ENCODE measurements at regions not wholly inside any gene's neighbourhood (a gene's known extent, or its start where the extent isn't known, plus 50 kb on each side); places are given as distances from the start of the nearest gene placed in this dataset.

DNA sequence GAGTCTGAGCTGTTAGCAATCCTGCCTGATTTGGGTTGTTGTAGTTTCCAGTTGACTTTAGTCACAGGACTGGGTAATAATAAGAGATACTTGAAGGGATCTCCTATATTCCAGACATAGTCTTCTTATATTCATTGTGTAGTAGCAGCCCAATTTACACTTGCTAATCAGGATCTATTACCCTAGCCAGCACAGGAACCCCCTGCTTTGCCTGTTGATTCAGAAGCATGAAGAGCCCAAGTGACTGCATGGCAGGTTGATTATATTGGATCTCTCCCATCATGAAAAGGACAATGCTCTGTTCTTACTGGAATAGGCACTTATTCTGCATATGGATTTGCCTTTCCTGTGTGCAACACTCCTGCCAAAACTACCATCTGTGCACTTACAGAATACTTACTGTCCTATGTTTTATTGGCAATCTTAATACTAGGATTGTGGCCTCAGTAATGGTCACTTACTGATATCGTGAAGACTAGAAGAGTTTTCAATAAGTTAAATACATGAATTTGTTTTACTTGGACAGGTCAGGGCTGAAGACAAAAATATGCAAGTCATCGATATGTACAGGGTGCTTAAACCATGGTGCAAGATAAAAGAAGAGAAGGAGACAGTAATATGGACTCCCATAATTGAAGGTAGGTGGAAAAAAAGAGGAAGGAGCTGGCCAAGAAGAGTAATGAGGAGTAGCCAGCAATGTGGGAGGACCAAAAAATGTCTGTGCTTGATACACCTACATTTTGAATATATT is 304.1 kb downstream of the MCTP2 start:
- Histone ChIP-seq H3K27ac (ENCODE audit: low read length) (no peak overlapping the region), H3K4me1 (ENCODE audit: control insufficient read depth, insufficient read depth, low read length) (no peaks in the 10 kb centered on the region)

DNA sequence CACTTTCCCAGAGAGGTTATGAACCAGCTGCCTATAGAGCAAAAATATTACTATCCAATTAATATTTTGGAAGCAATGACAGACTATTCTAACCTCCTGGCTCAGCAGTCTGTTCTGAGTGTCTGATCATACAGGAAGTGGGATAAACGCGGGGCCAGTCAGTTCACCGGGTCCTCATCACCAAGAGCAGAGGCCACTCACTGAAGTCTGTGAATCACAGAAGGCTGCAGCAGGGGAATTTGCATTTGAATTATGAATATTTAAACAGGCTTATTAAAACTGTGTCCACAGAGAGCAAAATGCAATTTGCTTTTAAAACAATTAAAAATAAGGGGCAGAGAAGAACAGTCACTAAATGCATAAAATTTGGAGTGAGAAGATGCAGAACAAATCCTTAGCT is 305.2 kb downstream of the MCTP2 start:
- no peaks in the 10 kb centered on the region for H3K36me3 ChIP-seq (ENCODE audit: control insufficient read depth in 2 of 2, insufficient read depth in 2 of 2, low read length in 2 of 2)
- H3K4me1 ChIP-seq (ENCODE audit: control insufficient read depth, insufficient read depth, low read length), result no peaks in the 10 kb centered on the region
- no peak overlapping the region for H3K9ac ChIP-seq (ENCODE audit: low read length in 2 of 2)
- H3K9me3 ChIP-seq (ENCODE audit: control insufficient read depth in 2 of 2, low read length in 2 of 2), result no peaks in the 10 kb centered on the region
- no peak overlapping the region for H3K4me3 ChIP-seq (ENCODE audit: low read length in 2 of 2)
- no peaks in the 10 kb centered on the region for H3K27me3 ChIP-seq (ENCODE audit: control insufficient read depth in 1 of 2, insufficient read depth in 2 of 2, low read length in 2 of 2)
- H3K27ac ChIP-seq (ENCODE audit: low read length), result no peak overlapping the region

More for the DNA sequence above, 304.1 kb downstream of the MCTP2 start:
- Histone ChIP-seq H3K9me3 (ENCODE audit: control insufficient read depth in 2 of 2, low read length in 2 of 2) (no peaks in the 10 kb centered on the region), H3K36me3 (ENCODE audit: control insufficient read depth in 2 of 2, insufficient read depth in 2 of 2, low read length in 2 of 2) (no peaks in the 10 kb centered on the region), H3K27me3 (ENCODE audit: control insufficient read depth in 1 of 2, insufficient read depth in 2 of 2, low read length in 2 of 2) (no peaks in the 10 kb centered on the region), H3K4me3 (ENCODE audit: low read length in 2 of 2) (no peak overlapping the region), H3K9ac (ENCODE audit: low read length in 2 of 2) (no peak overlapping the region)

DNA sequence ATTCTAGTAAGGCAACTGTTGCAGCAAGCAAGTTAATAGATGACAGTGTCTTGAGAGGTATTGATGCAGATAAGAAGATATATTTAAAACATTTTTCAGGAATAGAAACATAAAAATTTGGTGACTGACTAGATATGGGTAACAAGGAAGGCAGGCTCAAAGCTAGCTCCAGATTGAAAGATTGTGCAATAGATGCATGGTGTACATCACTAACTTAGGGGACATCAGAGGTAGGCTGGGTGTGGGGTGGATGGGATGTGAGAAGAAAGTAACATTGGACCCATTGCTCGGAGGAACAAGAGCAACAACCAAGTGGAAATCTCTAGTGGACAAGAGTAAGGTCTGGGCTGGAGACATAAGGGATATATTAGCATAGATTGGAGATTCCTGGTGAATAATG is 306.9 kb downstream of the MCTP2 start:
- H3K27ac ChIP-seq (ENCODE audit: low read length), result no peak overlapping the region
- H3K36me3 ChIP-seq (ENCODE audit: control insufficient read depth in 2 of 2, insufficient read depth in 2 of 2, low read length in 2 of 2), result no peaks in the 10 kb centered on the region
- no peak overlapping the region for H3K4me3 ChIP-seq (ENCODE audit: low read length in 2 of 2)
- no peaks in the 10 kb centered on the region for H3K4me1 ChIP-seq (ENCODE audit: control insufficient read depth, insufficient read depth, low read length)
- no peaks in the 10 kb centered on the region for H3K27me3 ChIP-seq (ENCODE audit: control insufficient read depth in 1 of 2, insufficient read depth in 2 of 2, low read length in 2 of 2)
- H3K9me3 ChIP-seq (ENCODE audit: control insufficient read depth in 2 of 2, low read length in 2 of 2), result no peaks in the 10 kb centered on the region
- H3K9ac ChIP-seq (ENCODE audit: low read length in 2 of 2), result no peak overlapping the region

DNA sequence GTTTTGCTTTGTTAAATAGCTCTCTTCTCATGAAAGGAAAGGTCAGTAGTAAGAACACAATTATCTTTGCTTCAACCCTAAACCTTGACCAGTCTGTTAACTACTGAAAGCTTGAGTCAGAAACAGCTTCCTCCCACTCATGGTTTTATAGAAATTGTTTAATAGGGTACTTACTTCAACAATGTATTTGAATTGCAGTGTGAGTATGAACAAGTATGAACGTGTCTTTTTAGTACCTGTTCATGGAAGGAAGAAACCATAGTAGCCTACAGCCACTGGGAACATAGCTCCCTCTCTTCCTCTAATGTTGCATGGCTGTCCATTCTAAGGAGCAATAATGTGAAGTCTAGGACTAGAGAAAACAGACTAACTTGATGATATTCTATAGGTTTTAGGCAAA is 311.0 kb downstream of the MCTP2 start:
- Histone ChIP-seq H3K27me3 (ENCODE audit: control insufficient read depth in 1 of 2, insufficient read depth in 2 of 2, low read length in 2 of 2) (no peaks in the 10 kb centered on the region), H3K9ac (ENCODE audit: low read length in 2 of 2) (no peak overlapping the region), H3K27ac (ENCODE audit: low read length) (no peak overlapping the region), H3K36me3 (ENCODE audit: control insufficient read depth in 2 of 2, insufficient read depth in 2 of 2, low read length in 2 of 2) (no peaks in the 10 kb centered on the region), H3K9me3 (ENCODE audit: control insufficient read depth in 2 of 2, low read length in 2 of 2) (no peaks in the 10 kb centered on the region), H3K4me3 (ENCODE audit: low read length in 2 of 2) (no peak overlapping the region), H3K4me1 (ENCODE audit: control insufficient read depth, insufficient read depth, low read length) (no peaks in the 10 kb centered on the region)

DNA sequence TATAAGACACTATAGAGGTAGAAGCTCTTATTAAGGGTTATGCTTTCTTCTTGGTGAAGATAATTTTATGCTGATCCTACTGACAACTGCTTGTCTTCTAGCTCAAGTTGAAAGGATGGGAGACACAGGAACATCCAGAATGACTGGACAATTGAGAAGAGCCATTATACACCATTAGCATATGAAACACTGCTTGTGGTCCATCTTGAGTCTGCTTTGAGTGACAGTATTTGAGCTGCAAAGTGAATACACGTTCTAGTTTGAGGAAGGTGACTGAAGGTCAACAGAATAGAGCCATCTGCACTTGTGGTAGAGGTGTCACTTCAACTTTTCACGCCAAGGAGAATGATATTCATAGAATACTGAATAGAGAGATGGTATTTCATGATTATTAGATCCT is 315.4 kb downstream of the MCTP2 start:
- Histone ChIP-seq H3K27me3 (ENCODE audit: control insufficient read depth in 1 of 2, insufficient read depth in 2 of 2, low read length in 2 of 2) (no peaks in the 10 kb centered on the region), H3K36me3 (ENCODE audit: control insufficient read depth in 2 of 2, insufficient read depth in 2 of 2, low read length in 2 of 2) (no peaks in the 10 kb centered on the region), H3K9ac (ENCODE audit: low read length in 2 of 2) (no peak overlapping the region), H3K9me3 (ENCODE audit: control insufficient read depth in 2 of 2, low read length in 2 of 2) (no peaks in the 10 kb centered on the region), H3K27ac (ENCODE audit: low read length) (no peak overlapping the region), H3K4me1 (ENCODE audit: control insufficient read depth, insufficient read depth, low read length) (no peaks in the 10 kb centered on the region), H3K4me3 (ENCODE audit: low read length in 2 of 2) (no peak overlapping the region)

DNA sequence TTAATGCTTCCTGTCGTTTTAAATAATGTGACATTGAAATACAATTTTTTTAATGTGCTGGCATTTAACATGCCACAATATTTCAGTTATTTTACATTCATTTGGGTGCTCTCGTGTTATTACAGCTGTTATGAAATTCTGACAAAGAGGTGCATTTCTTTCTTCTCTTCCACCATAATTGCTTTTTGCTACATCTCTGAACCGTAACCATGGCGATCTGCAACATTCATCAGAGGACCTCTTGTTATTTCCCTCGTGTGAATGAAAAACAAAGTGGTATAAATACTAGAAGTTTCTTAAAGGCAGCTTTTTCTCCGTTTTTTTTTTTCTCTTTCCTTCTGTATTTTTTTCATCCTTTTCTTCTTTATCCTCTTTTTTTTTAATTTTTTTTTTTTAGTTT is 316.4 kb downstream of the MCTP2 start:
- Histone ChIP-seq H3K27me3 (ENCODE audit: control insufficient read depth in 1 of 2, insufficient read depth in 2 of 2, low read length in 2 of 2) (no peaks in the 10 kb centered on the region), H3K36me3 (ENCODE audit: control insufficient read depth in 2 of 2, insufficient read depth in 2 of 2, low read length in 2 of 2) (no peaks in the 10 kb centered on the region), H3K4me3 (ENCODE audit: low read length in 2 of 2) (no peak overlapping the region), H3K4me1 (ENCODE audit: control insufficient read depth, insufficient read depth, low read length) (no peaks in the 10 kb centered on the region), H3K9me3 (ENCODE audit: control insufficient read depth in 2 of 2, low read length in 2 of 2) (no peaks in the 10 kb centered on the region), H3K9ac (ENCODE audit: low read length in 2 of 2) (no peak overlapping the region), H3K27ac (ENCODE audit: low read length) (no peak overlapping the region)

DNA sequence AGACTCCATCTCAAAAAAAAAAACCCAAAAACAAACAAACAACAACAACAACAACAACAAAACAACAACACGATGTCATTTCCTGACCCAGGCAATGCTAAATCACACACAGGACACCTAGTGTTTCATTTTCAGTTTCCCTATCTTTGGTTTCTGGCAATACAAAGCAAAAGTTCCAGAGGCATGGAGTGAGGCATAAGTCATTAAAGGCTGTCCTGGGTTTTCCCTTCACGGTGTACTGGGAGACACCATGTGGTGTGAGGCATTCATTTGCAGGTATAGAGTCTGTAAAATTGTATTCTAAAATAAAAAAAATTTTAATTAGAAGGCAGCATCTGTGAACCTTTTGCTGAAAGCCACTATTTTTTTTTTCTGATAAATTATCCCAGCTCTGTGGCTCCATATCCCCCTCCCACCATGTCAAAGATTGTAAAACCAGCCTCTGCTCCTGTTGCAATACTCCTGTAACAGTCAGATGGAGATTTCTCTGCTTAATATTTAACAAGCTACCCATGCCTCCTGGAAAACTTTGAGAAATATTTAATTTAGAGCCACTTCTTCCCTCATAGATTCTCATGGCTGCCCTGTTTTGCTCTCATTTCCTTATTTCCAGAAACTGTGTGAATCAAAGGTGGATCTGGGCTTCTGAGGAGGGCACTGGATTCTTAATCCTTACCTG is 324.6 kb downstream of the MCTP2 start:
- Histone ChIP-seq H3K36me3 (ENCODE audit: control insufficient read depth in 2 of 2, insufficient read depth in 2 of 2, low read length in 2 of 2) (no peaks in the 10 kb centered on the region), H3K4me3 (ENCODE audit: low read length in 2 of 2) (no peak overlapping the region), H3K9ac (ENCODE audit: low read length in 2 of 2) (no peak overlapping the region), H3K27ac (ENCODE audit: low read length) (no peak overlapping the region), H3K9me3 (ENCODE audit: control insufficient read depth in 2 of 2, low read length in 2 of 2) (peaks cover 0 to 2% of the 10 kb centered on the region in 2 donors), H3K4me1 (ENCODE audit: control insufficient read depth, insufficient read depth, low read length) (no peaks in the 10 kb centered on the region), H3K27me3 (ENCODE audit: control insufficient read depth in 1 of 2, insufficient read depth in 2 of 2, low read length in 2 of 2) (no peaks in the 10 kb centered on the region)

DNA sequence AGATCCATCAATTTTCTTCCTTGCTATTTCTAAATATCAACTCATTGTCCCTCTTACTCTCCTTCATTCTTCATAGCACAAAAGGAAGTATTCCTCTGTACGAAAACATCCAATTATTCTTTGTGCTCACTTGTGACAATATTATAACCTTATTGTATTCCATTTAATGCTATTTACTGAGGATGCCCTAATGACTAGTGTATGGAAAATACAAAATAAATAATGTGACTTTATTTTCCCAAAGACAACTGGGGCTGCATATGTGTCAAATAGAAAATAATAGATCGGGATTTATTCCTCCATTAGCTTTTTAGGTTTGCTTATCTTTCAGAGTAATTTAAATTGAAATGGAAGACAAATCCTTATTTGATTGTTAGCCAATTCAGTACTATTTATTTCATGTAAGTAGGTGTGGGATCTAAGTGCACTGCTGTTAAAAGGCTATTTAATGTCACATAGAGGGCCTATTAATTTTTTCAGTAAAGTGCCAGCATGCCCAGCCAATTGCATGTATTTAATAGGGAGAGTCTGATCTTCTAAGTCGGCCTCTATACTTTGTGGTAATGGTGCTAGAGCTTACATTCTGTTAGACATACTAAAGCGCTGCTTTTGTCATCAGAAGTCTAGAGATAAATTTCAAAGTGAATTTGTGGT is 329.8 kb downstream of the MCTP2 start:
- Histone ChIP-seq H3K27ac (ENCODE audit: low read length) (no peak overlapping the region), H3K4me3 (ENCODE audit: low read length in 2 of 2) (no peak overlapping the region), H3K9ac (ENCODE audit: low read length in 2 of 2) (no peak overlapping the region), H3K9me3 (ENCODE audit: control insufficient read depth in 2 of 2, low read length in 2 of 2) (peaks cover 2 to 3% of the 10 kb centered on the region in 2 donors), H3K4me1 (ENCODE audit: control insufficient read depth, insufficient read depth, low read length) (no peaks in the 10 kb centered on the region), H3K27me3 (ENCODE audit: control insufficient read depth in 1 of 2, insufficient read depth in 2 of 2, low read length in 2 of 2) (no peaks in the 10 kb centered on the region), H3K36me3 (ENCODE audit: control insufficient read depth in 2 of 2, insufficient read depth in 2 of 2, low read length in 2 of 2) (no peaks in the 10 kb centered on the region)

DNA sequence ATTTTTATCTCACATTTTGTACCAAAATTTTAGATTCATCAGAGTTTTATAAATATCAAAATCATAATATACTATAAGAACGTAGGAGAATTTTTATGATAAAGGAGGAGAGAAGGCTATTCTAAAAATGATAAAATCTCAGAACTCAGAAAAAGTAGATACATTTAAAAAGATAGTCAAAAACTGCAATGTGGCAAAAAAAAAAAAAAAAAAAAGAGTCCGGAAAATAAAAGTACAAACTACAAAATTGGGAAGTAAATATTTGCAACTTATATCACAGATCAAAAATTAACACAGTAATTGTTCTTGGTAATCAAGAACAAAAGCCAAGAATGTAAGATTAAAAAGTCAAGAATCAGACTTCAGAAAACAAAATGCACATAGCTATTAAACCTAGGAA is 332.1 kb downstream of the MCTP2 start:
- no peak overlapping the region for H3K27ac ChIP-seq (ENCODE audit: low read length)
- H3K4me3 ChIP-seq (ENCODE audit: low read length in 2 of 2), result no peak overlapping the region
- H3K9ac ChIP-seq (ENCODE audit: low read length in 2 of 2), result no peak overlapping the region
- H3K36me3 ChIP-seq (ENCODE audit: control insufficient read depth in 2 of 2, insufficient read depth in 2 of 2, low read length in 2 of 2), result no peaks in the 10 kb centered on the region
- no peaks in the 10 kb centered on the region for H3K27me3 ChIP-seq (ENCODE audit: control insufficient read depth in 1 of 2, insufficient read depth in 2 of 2, low read length in 2 of 2)
- no peaks in the 10 kb centered on the region for H3K4me1 ChIP-seq (ENCODE audit: control insufficient read depth, insufficient read depth, low read length)
- peaks cover 2 to 3% of the 10 kb centered on the region in 2 donors for H3K9me3 ChIP-seq (ENCODE audit: control insufficient read depth in 2 of 2, low read length in 2 of 2)

DNA sequence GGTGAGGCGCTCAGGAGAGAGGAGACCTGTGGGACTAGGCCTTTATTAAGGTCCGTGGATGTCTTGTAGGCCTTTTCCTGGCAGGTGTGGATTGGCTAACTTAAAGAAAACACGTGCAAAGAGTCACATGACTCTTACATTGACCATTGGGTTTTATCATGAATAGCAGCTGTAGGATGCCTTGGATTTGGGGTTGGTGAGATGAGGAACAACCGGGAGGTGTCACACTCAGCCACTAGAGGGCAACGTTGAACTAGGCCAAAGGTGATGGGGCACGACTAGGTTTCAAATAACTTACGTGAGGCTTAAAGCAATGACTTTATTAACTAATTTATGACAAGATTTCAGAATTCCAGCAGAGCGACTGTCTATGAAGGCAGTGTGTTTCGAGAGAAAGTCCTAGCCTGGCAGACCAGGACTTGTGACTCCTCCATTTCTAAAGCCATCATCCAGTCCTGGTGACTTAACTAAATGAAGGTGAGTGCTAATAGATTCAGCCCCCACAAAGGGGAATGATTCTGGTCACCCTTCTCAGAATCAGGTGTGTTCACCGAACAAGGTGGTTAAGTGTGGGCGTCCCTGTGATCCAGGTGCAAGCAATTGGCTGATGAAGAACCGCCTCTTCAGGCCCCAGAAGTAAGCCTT is 345.6 kb downstream of the MCTP2 start:
- Histone ChIP-seq H3K4me1 (ENCODE audit: control insufficient read depth, insufficient read depth, low read length) (peaks cover 3% of the 10 kb centered on the region), H3K27ac (ENCODE audit: low read length) (no peak overlapping the region), H3K9me3 (ENCODE audit: control insufficient read depth in 2 of 2, low read length in 2 of 2) (no peaks in the 10 kb centered on the region), H3K36me3 (ENCODE audit: control insufficient read depth in 2 of 2, insufficient read depth in 2 of 2, low read length in 2 of 2) (no peaks in the 10 kb centered on the region), H3K4me3 (ENCODE audit: low read length in 2 of 2) (no peak overlapping the region), H3K27me3 (ENCODE audit: control insufficient read depth in 1 of 2, insufficient read depth in 2 of 2, low read length in 2 of 2) (no peaks in the 10 kb centered on the region), H3K9ac (ENCODE audit: low read length in 2 of 2) (no peak overlapping the region)
